ENCODE measurements at regions not wholly inside any gene's neighbourhood (a gene's known extent, or its start where the extent isn't known, plus 50 kb on each side); places are given as distances from the start of the nearest gene placed in this dataset.

GRCh38 chr17:33593991-33594390, 300.9 kb upstream of the ASIC2 start:
- Histone ChIP-seq H3K9me2 (replicated peaks; ENCODE audit: low read depth, low read length) (no peaks in the 10 kb centered on the region), H3F3A (ENCODE audit: low read depth) (no peaks in the 10 kb centered on the region), H3K9me3 (ENCODE audit: insufficient read depth, low read depth, low read length) (no peaks in the 10 kb centered on the region), H3K27me3 (ENCODE audit: insufficient read depth, low read length, poor library complexity, severe bottlenecking) (no peaks in the 10 kb centered on the region), H3K9ac (ENCODE audit: low read depth, low read length, poor library complexity, severe bottlenecking) (no peak overlapping the region), H3K36me3 (ENCODE audit: insufficient read depth, low read length) (no peaks in the 10 kb centered on the region), H3K79me2 (ENCODE audit: insufficient read depth, low read length) (no peaks in the 10 kb centered on the region), H2AFZ (ENCODE audit: low read length) (no peak overlapping the region), H3K4me3 (ENCODE audit: low read length, poor library complexity, severe bottlenecking) (no peak overlapping the region), H3K4me1 (ENCODE audit: insufficient read depth, low read length, poor library complexity, severe bottlenecking) (no peaks in the 10 kb centered on the region), H3K4me2 (ENCODE audit: low read depth, low read length, poor library complexity, severe bottlenecking) (no peak overlapping the region), H4K20me1 (ENCODE audit: insufficient read depth, low read length, poor library complexity, severe bottlenecking) (no peaks in the 10 kb centered on the region)
- TF ChIP-seq CTCF (conservative IDR thresholded peaks at IDR 0.05; ENCODE audit: low read length) (no peak), EZH2phosphoT487 (IDR thresholded peaks at IDR 0.05; ENCODE audit: borderline replicate concordance) (no peak)

GRCh38 chr17:33595828-33596227, 302.7 kb upstream of the ASIC2 start:
- Histone ChIP-seq H4K20me1 (ENCODE audit: insufficient read depth, low read length, poor library complexity, severe bottlenecking) (no peaks in the 10 kb centered on the region), H3K4me3 (ENCODE audit: low read length, poor library complexity, severe bottlenecking) (no peak overlapping the region), H3K27me3 (ENCODE audit: insufficient read depth, low read length, poor library complexity, severe bottlenecking) (no peaks in the 10 kb centered on the region), H3F3A (ENCODE audit: low read depth) (no peaks in the 10 kb centered on the region), H3K9me2 (replicated peaks; ENCODE audit: low read depth, low read length) (no peaks in the 10 kb centered on the region), H3K36me3 (ENCODE audit: insufficient read depth, low read length) (no peaks in the 10 kb centered on the region), H3K4me1 (ENCODE audit: insufficient read depth, low read length, poor library complexity, severe bottlenecking) (no peaks in the 10 kb centered on the region), H3K4me2 (ENCODE audit: low read depth, low read length, poor library complexity, severe bottlenecking) (no peak overlapping the region), H3K79me2 (ENCODE audit: insufficient read depth, low read length) (no peaks in the 10 kb centered on the region), H2AFZ (ENCODE audit: low read length) (no peak overlapping the region), H3K9me3 (ENCODE audit: insufficient read depth, low read depth, low read length) (no peaks in the 10 kb centered on the region), H3K9ac (ENCODE audit: low read depth, low read length, poor library complexity, severe bottlenecking) (no peak overlapping the region)
- TF ChIP-seq CTCF (conservative IDR thresholded peaks at IDR 0.05; ENCODE audit: low read length) (no peak), EZH2phosphoT487 (IDR thresholded peaks at IDR 0.05; ENCODE audit: borderline replicate concordance) (no peak)

GRCh38 chr17:33596899-33597298, 303.8 kb upstream of the ASIC2 start:
- Histone ChIP-seq H2AFZ (ENCODE audit: low read length) (no peak overlapping the region), H3K27me3 (ENCODE audit: insufficient read depth, low read length, poor library complexity, severe bottlenecking) (no peaks in the 10 kb centered on the region), H3K9me3 (ENCODE audit: insufficient read depth, low read depth, low read length) (no peaks in the 10 kb centered on the region), H3K79me2 (ENCODE audit: insufficient read depth, low read length) (no peaks in the 10 kb centered on the region), H3K9ac (ENCODE audit: low read depth, low read length, poor library complexity, severe bottlenecking) (no peak overlapping the region), H3F3A (ENCODE audit: low read depth) (no peaks in the 10 kb centered on the region), H3K4me1 (ENCODE audit: insufficient read depth, low read length, poor library complexity, severe bottlenecking) (no peaks in the 10 kb centered on the region), H3K9me2 (replicated peaks; ENCODE audit: low read depth, low read length) (no peaks in the 10 kb centered on the region), H3K36me3 (ENCODE audit: insufficient read depth, low read length) (no peaks in the 10 kb centered on the region), H3K4me3 (ENCODE audit: low read length, poor library complexity, severe bottlenecking) (no peak overlapping the region), H3K4me2 (ENCODE audit: low read depth, low read length, poor library complexity, severe bottlenecking) (no peak overlapping the region), H4K20me1 (ENCODE audit: insufficient read depth, low read length, poor library complexity, severe bottlenecking) (no peaks in the 10 kb centered on the region)
- TF ChIP-seq CTCF (conservative IDR thresholded peaks at IDR 0.05; ENCODE audit: low read length), result no peak
- no peak for TF ChIP-seq EZH2phosphoT487 (IDR thresholded peaks at IDR 0.05; ENCODE audit: borderline replicate concordance)

Data from Loucy (cell line).